Esophagus squamous epithelium (tissue), 4 donors: ENCODE measurements at regions not wholly inside any gene's neighbourhood (a gene's known extent, or its start where the extent isn't known, plus 50 kb on each side); places are given as distances from the start of the nearest gene placed in this dataset.

Experiments used
- POLR2A ChIP-seq, 4 donors: fragments of 450-650 bp; IDR thresholded peaks; one replicate each; pipeline ENCODE4 v1.6.1; 2017; ENCODE audit warnings: antibody characterized with exemption in 4 of 4, mild to moderate bottlenecking in 4 of 4, moderate library complexity in 3 of 4
- TF ChIP-seq, protein P1 (sequence below), 6 experiments: fragments of 450-650 bp in 4 of 6; fragments of 200-600 bp in 2 of 6; sonication (generic) in 2 of 6; IDR thresholded peaks; one replicate each; pipeline ENCODE4 v1.5.1; 2016 to 2019; ENCODE audit warnings: antibody characterized with exemption in 6 of 6, mild to moderate bottlenecking in 4 of 6, moderate library complexity in 4 of 6

DNA sequence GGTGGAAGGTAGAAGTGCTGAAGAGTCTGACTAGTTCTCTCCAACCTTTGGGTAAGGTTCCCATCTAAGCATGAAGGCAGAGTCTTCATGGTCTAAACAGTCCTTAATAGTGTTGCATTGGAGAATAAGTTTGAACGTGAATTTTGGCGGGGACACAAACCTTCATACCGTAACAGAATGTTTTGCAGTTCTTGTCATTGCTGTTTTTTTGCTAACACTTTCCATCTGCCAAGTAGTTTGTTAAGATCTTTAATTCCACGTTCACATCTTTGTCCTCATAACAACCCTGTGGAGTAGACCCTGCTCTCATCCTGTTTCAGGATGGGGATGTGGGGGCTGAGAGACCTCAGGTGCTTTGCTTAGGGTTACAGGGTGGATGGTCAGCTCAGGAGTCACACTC is 936.9 kb upstream of the EEF2KMT start:
- TF ChIP-seq, protein P1, sequence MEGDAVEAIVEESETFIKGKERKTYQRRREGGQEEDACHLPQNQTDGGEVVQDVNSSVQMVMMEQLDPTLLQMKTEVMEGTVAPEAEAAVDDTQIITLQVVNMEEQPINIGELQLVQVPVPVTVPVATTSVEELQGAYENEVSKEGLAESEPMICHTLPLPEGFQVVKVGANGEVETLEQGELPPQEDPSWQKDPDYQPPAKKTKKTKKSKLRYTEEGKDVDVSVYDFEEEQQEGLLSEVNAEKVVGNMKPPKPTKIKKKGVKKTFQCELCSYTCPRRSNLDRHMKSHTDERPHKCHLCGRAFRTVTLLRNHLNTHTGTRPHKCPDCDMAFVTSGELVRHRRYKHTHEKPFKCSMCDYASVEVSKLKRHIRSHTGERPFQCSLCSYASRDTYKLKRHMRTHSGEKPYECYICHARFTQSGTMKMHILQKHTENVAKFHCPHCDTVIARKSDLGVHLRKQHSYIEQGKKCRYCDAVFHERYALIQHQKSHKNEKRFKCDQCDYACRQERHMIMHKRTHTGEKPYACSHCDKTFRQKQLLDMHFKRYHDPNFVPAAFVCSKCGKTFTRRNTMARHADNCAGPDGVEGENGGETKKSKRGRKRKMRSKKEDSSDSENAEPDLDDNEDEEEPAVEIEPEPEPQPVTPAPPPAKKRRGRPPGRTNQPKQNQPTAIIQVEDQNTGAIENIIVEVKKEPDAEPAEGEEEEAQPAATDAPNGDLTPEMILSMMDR (IDR thresholded peaks at IDR 0.05), result no peak
- no peak for TF ChIP-seq POLR2A (IDR thresholded peaks at IDR 0.05)
